Inflammatory macrophage (primary cell): ENCODE measurements at regions not wholly inside any gene's neighbourhood (a gene's known extent, or its start where the extent isn't known, plus 50 kb on each side); places are given as distances from the start of the nearest gene placed in this dataset.

ENCODE experiments used
- DNase-seq, 2 donors: peaks; one replicate each; pipeline ENCODE4 v3.0.0-alpha.2; 2020 to 2022

DNA sequence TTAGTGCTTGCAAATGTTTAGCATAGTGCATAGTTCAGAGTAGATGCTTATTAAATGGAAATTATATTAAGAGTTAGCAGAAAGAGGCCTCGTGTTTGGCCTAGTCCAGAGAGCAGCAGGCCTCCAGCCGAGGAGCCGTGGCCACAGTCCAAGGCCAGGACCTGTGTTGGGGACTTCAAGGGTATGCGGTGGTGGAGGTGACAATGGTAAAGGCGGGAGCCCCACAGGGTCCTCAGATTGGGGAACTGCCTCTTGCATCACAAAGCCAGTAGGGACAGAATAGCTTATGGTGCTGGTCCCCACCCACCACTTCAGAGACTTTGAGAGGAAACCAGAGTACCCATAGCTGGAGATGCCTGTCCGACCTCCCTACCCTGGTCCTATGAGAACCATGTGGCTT lies 554.6 kb upstream of the RIOK2 start:
- no peak for DNase-seq

DNA sequence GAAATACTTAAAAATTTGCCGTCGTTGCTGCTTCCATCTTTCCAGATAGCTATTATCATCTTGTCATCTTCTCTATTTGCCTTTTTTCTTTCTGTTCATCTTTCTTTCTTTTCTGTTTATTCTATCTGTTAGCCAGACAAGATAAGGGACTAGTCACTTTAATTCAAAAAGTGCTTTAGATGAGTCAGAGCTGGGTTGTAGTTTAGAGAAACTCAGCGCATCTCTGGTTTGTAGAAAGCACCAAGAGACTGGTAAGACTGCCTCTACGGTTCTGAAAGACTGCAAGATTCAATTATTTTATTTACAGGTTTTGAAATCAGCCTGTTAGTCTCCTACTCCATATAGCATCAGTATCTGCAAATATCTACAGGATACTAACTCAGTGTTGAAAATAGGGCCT lies 562.8 kb upstream of the RIOK2 start:
- no peak for DNase-seq

DNA sequence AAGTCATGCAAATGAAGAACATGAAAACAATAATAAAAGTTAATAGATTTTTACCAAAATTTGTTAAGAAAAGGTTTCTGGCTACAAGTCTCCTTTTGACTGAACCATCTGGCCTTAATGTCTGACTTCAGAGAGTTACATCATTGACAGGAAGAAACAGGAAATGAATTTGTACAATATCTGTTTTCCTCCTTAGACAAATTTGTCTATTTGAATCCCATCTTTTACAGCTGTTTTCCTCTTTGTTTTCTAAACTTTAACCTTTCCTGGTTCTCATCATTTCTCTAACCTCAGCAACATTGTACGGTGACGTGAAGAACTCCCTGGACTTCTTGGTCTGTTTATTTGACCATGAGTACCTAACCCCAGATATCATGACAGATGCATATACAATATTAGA lies 567.5 kb upstream of the RIOK2 start:
- DNase-seq, result no peak

- DNase-seq, result no peak
Observed at GRCh38 chr5:97751540-97751939, 568.5 kb upstream of the RIOK2 start.

- DNase-seq, result no peak
Observed at GRCh38 chr5:97752871-97753270, 569.8 kb upstream of the RIOK2 start.

DNA sequence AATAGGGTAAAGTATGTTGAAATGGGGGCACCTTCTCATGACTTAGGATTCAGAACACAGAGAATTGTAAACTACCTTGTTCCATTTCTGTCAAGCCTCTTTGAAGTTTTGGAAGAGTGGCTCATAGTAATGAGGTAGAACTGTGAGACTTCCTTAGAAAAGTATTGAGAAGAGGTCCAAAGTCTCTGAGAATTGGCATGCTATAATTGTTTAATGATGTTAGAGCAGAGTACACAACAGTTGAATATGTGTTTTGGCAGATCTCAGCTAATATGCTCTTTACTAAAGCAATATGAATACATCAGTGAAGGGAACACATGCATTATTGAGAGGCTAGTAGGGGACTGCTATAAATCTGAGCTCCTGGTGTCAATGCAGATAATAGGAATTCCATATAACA lies 579.4 kb upstream of the RIOK2 start:
- no peak for DNase-seq

GRCh38 chr5:97764700-97765099 lies 581.7 kb upstream of the RIOK2 start:
- DNase-seq, result no peak

- no peak for DNase-seq
Observed at GRCh38 chr5:97778451-97778850, 595.4 kb upstream of the RIOK2 start.

- DNase-seq, result no peak
Observed at GRCh38 chr5:97788369-97788768, 605.3 kb upstream of the RIOK2 start.

DNA sequence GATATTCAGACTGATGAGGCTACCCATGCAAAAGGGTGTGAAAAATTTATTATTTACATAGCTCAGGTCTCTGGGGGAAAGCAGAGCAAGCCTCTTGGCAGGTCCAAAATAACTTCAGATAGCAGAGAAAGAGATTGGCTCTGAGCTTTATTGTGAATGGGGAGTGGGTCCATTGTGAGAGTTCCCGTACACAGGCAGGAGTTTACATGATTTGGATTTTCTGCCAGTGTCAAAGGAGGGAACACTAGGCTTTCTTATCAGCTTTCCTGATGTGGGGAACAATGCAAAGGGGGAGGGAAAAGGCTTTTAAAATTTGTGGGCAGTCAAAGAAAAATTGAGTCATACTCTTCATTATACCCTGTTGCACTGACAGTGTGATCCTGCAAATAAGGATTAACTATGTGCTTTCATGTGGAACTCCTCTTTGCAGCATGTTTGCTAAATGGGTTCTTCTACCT lies 615.0 kb upstream of the RIOK2 start:
- no peak for DNase-seq

- DNase-seq, result no peak
Observed at GRCh38 chr5:97801461-97801860, 618.4 kb upstream of the RIOK2 start.

DNA sequence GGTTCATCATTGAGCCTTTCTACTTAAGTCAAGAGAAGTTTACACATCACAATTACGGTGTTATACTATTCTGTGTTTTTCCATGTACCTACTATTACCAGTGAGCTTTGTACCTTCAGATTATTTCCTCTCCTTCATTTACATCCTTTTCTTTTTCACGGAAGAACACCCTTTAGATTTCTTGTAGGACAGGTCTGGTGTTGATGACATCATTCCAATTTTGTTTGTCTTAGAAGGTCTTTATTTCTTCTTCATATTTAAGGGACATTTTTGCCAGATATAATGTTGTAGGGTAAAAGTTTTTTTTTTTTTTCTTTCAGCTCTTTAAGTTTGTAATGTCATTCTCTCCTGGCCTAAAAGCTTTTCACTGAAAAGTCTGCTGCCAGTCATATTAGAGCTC lies 637.1 kb upstream of the RIOK2 start:
- no peak for DNase-seq

GRCh38 chr5:97832645-97833296 lies 649.7 kb upstream of the RIOK2 start:
- DNase-seq, result no peak

- no peak for DNase-seq
Observed at GRCh38 chr5:97834561-97834960, 651.5 kb upstream of the RIOK2 start.

GRCh38 chr5:97835112-97835511 lies 652.1 kb upstream of the RIOK2 start:
- no peak for DNase-seq

DNA sequence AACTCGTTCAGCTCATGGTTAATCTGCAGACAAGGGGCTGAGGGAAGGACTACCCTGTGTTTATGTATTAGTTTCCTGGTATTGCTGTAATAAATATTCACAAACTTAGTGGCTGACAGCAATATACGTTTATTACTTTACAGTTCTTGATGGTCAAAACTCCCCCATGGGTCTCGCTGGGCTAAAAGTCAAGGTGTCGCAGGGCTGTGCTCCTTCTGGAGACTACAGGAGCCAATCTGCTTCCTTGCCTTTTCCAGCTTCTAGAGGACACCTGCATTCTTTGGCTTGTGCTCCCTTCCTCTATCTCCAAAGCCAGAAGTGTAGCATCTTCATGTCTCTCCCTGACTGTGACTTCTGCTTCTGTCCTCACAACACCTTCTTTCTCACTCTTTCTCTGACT lies 653.8 kb upstream of the RIOK2 start:
- no peak for DNase-seq

DNA sequence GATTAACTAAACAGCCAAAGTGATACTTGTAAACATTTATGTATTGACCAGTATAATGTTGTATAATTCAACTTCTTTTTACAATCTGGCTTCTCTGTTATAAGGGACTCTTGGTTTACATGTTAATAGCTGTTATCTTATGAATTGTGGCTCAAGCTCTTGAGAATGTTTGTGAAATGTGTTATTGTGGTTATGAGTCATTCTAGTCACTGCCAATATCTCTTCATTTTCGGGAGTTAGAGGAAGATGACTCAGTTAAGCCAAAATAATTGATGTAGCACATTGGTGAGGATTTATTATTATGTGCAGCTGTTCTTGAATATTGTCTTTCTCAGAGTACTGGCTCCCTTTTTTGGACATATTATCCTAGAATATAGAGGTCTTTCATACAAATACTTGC lies 655.2 kb upstream of the RIOK2 start:
- DNase-seq, result no peak

DNA sequence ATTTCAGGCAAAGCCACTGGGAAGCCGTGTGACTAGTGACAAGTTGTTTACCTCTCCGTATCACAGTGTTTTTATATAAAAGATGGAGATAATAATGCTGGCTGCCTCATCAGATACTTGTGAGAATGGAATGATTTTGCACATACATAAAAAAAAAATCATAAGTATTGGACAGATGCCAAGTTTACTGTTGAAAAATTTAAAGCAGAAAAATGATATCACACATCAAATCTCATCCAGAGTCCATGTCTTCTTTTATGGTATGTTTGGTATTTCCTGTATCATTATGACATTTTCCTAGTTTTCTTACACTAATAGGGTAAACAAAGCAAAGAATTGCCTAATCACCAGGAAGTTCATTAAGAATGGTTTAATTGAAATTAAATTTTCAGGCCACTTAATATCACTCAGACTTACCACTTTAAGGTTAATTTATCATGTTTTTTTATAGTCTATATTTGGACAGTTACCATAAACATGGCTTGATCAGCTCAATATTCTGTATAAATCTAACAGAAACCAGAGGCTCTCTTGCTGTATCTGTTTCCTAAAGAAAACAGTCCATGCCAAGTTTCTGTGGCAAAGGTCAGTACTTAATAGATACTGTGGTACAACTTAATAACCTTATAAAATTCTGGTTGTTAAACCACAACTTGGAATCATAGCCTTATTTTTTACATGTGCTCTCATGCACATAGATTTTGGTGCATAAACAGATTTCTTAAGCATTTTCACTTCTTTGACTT lies 656.5 kb upstream of the RIOK2 start:
- no peak for DNase-seq

DNA sequence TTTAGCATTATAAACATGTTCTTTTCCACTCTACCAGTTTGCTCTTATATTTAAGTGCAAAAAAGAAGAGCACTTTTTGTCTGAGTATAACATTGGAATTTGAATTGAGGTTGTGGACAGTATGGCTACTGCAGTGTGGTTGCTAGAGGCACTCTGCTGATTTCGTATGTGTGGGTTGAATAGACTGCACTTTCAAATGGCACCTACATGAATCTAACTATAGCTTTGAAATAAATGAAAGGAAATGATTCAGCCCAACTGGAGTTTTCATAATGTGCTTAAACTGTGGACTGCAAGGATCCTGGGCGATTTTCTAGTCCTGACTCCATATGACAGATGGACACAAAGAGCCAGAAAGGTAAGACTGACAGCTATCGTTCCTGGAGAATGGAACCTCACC lies 657.6 kb upstream of the RIOK2 start:
- no peak for DNase-seq

DNA sequence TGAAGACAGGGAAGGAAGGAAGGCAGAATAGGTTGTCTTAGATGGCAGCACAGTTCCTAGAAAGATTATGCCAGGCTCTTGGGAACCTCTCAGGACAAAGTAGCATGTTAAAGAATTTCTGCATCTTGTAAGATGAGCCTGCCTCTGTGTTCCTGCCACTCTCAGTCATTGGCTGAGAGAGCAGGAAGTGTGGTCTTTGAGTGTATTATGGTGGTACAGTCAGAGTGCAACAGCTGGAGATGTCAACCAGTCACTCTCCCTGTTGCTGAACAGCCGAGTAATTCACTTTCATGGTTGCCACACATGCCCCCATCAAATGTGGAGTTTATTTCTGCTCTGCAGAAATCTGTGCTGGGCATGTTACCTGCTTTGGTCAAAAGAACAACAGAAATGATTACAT lies 659.6 kb upstream of the RIOK2 start:
- DNase-seq, result no peak

- no peak for DNase-seq
Observed at GRCh38 chr5:97844797-97845196, 661.8 kb upstream of the RIOK2 start.

GRCh38 chr5:97846643-97847042 lies 663.6 kb upstream of the RIOK2 start:
- no peak for DNase-seq

GRCh38 chr5:97847920-97848631 lies 665.0 kb upstream of the RIOK2 start:
- DNase-seq, result no peak

GRCh38 chr5:97851036-97851435 lies 668.0 kb upstream of the RIOK2 start:
- no peak for DNase-seq
